IPS DF 19.7 (cell line): ENCODE measurements at regions not wholly inside any gene's neighbourhood (a gene's known extent, or its start where the extent isn't known, plus 50 kb on each side); places are given as distances from the start of the nearest gene placed in this dataset.

ENCODE experiments used
- DNase-seq: peaks from one replicate; pipeline ENCODE4 v3.0.0-alpha.2; 2013; ENCODE audit warnings: low read depth, low spot score

DNA sequence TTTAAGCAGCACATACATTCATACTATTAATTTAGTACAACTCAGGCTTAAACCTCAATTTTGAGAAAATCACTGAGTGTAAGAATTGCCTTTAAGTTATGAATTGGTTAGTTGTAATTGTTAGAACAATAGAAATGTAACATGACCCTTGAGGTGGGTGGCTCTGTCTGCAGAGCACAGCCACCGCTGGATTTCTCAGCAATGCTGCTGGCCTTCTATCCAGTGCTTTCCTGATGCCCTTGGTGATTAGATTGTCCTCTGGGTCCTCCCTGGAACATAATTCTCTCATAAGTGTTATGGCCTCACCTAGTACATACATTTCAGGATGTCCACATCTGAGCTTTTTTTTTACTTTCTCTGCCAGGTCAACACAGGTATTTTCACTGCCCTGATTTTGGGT lies 213.2 kb downstream of the SLC7A11 start:
- no peak for DNase-seq

DNA sequence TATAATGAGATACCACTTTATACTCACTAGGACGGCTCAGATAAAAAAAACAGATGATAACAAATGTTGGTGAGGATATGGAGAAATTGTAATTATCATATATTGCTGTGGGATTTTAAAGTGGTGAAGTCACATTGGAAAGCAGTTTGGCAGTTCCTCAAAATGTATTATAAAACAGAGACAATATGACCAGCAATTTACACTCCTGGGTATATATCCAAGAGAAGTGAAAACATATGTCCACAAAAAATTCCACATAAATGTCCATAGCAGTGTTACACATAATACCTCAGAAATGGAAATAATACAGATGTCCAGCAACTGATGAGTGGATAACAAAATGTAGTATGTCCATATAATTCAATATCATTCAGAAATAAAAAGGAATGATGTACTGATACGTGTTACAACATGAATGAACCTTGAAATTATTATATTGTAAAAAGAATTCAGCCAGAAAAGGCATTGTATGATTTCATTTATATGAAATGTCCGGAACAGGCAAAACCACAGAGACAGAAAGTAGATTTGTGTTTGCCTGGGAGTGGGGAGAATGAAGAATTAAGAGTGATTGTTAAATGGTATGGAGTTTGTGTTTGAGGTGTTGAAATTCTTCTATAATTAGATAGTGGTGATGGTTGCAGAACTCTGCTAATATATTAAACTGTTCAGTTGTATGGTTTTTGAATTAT lies 220.9 kb downstream of the SLC7A11 start:
- no peak for DNase-seq

DNA sequence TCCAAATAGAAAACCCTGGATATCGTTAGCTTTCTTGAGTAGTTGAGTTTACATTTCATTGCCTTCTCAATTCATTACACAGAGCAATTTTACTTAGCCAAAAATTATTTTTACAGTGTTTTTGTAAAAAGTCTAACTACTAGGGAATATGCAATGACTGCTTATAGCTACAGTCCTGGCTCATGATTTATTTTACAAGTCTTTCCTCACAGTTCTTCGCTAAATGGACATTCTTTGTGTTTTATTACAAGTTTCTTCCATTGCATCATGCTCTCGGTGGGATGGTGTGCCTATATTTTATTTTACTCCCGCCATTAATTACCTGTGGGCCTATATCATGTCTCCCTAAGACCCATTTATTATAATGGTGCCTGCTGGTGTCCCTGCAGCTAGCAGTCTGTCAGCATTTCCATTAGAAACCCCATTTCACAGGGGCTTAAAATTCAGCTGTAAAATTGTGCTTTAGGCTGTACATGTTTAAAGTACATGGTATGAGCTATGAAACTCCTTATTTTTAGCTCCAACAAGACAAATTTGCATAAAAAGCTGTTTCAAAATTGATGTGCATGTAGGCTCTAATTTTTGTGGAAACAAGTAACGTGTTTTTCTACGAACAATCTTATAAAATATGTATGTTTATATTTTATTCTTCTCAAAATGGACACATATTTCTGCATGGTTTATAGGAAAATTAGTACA lies 227.4 kb downstream of the SLC7A11 start:
- DNase-seq = no peak

DNA sequence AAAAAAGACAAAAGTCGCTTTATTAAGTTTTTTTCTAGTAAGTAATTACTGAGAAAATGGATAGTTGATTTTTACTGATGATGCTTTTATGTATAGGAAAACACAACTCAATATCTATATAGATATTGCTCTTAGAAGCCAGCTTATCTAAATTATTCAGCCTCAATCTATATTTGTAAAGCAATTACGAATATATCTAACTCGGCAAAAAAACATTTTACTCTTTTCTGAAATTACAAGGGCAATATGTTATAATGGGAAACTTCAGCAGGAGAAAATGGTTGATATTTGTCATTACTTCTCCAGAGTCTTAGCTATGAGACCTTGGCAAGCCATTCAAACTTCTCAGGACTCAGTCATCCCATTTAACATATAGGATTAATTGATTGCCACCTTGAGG lies 228.5 kb downstream of the SLC7A11 start:
- no peak for DNase-seq

DNA sequence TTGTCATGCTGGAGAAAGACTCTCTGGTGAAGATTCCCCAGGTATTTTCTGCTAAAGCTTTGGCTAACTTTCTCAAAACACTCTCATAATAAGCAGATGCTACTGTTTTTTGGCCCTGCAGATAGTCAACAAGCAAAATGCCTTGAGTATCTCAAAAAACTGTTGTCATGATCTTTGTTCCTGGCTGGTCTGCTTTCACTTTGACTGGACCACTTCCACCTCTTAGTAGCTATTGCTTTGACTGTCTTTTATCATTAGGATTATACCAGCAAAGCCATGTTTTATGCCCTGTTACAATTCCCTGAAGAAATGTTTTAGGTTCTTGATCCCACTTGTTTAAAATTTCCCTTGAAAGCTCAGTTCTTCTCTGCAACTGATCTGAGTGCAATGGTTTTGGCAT lies 231.5 kb downstream of the SLC7A11 start:
- no peak for DNase-seq

DNA sequence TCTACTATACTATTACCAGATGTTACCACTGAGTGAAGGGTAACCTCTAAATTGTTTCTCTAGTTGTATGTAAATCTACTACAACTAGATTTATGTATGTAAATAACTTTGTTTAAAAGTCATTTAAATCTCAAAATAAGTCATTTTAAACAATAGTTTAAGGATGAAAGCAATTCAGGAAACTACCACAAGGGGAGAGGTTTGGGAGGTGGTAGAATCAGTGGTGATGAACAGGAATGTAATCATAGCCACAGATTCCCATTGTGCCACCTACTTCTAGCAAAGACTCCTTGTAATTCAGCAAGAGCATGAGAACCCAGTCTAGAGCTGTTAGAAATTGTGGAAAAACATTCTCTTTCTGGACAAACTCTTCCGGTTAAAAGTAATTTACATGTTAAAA lies 234.6 kb downstream of the SLC7A11 start:
- no peak for DNase-seq

DNA sequence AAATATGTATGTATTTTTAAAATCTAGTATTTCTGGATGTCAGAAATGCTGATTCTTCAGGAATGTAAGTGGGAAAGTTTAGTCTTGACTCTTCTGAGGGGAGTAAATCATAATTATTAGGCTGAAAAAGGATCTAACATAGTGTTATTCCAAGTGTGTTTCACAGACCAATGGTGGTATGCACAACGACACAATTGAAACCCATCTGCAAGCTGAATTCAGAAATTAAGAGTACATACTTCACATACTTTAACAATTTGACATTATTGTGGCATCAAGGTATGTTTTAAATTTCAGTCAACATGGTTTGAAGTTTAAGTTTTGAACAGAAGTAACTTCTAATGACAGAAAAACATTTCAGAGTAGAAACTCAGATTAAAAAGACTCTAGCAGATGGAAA lies 236.7 kb downstream of the SLC7A11 start:
- DNase-seq = no peak

DNA sequence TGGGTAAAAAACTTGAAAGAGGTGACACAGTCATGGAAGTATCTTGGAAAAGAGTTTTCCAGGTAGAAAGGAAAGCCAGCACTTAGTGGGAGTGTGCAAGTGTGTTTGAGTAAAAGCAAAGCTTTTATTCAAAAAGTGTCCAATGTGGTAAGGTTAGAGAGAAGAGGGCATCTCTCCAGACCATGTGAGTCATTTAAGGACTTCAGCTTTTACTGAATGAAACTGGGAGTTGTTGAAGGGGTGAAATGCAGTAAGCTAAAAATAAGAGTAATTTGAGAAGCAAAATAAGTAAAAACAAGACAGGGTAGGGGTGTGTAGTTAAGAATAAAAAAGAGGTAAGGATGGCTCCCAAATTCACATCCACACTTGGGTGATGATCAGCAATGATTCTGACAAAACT lies 238.9 kb downstream of the SLC7A11 start:
- DNase-seq = no peak

DNA sequence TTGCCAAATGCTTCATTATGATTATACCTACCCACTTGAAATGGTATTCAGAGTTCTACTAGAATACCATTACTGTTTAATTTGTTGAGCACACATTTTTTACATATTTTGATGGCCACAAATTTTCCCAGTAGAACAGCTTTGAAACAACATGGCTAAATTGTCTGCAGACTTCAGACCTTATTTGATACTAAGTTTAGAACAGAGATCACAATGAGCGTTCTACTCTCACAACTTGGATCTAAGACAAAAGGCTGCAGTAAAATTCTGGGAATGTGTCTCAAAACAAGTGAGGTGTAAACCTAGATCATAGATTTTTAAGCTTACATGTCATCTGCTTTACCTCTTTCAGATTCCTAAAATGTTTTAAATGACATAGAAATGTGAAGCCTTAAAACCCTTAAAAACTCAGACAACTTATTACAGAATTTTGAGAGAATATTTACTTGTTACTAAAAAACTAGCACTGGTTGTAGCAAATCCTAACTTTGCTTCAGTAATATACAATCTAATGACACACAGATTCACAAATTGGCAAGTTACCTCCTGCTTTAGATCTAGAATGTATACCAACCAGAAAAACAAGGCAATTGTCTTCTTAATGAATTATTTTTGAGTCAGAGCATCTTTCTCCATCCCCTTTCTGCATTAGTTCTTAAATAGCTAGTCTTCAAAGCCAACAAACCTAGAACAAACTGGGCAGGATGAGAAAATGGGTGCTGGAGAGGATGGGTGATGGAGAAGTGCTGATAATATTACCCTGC lies 243.3 kb downstream of the SLC7A11 start:
- DNase-seq = no peak

DNA sequence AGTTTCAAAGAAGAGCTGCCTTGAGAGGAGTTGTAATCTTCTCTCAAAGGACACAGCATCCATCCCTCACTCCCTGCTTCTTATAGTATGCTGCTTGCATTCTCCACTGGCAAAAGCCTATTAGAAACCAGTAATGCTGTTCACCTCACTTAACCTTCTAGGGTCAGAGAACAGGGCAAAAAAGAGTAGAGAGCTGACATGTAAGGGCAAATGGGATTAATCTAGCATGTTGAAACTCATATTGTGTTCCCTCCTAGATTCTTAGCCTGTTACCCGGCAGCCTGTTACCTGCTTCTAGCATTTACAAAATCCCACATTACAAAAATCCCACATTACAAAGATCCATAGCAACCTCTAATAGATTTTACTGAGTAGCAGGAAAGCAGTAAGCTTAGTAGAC lies 244.7 kb downstream of the SLC7A11 start:
- no peak for DNase-seq

DNA sequence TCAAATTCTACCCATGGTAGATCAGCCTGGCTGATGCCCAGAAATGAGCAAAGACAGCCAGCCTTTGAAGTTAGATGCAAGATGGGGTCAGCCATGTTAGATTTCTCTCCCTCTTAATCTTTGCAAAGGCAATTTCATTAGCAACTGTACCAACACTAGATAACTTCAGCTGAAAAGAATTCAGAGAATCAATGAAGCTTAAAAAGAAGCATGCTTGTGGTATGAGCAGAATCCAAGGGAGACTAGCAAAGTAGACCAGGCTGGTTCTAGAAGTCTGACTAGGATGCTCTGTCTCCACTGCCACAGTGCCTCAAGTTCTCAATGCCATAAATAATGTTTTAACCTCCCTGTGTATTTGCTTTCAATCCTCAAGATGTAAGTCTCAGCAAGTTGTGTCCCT lies 247.3 kb downstream of the SLC7A11 start:
- no peak for DNase-seq

DNA sequence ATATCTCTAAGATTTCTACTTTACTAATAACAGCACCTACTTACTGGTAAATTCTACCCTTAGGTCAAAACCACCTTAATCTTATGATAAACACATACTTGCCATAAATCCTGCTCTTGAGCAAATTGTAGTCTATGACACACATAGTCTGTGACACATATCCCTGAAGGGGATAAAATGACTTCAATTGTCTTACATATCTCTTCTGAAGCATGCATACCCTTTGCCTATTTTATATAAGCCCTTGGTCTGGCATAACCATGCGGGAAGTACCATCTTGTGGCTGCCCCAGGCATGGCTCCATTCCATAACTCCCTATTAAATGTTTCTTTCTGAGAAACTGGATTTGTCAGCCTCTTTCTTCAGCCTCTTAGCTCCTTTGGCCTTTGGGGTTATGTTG lies 248.9 kb downstream of the SLC7A11 start:
- DNase-seq = no peak

DNA sequence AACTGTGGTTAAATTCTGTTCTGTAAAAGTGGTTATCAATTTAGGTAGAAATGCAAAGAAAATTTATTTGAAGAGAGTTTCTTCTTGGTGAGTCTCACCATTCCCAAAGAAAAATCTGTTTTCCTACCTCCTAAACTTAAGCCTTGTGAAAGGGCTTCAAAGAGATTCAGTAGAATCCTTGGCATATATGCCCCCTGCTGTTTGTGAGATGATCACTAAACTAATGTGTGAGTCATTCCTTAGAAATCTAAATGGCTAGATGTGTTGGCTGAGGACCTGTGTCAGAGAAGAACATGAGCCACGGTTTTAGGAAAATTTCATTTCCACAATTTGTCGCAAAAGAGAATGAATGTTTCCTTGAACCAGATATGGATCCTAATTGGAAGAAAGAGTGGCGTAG lies 260.9 kb downstream of the SLC7A11 start:
- no peak for DNase-seq

DNA sequence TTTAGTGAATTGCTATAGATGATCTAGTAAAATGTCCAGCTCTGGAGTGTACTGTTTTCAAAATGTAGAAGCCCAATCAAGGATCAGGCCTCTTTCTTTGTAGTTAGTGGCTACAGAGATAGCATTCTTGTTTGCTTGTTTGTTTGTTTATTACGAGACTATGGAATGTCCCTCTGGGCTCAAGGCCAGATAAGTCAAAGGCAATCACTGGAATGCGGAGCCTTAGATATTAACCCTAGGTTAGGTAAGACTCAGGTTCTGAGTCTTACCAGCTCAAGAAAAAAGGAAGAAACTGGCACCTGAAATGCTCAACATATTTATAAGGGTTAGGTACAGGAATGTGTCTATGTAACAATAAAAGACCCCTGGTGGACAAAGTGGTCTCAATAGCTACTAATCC lies 261.5 kb downstream of the SLC7A11 start:
- no peak for DNase-seq

DNA sequence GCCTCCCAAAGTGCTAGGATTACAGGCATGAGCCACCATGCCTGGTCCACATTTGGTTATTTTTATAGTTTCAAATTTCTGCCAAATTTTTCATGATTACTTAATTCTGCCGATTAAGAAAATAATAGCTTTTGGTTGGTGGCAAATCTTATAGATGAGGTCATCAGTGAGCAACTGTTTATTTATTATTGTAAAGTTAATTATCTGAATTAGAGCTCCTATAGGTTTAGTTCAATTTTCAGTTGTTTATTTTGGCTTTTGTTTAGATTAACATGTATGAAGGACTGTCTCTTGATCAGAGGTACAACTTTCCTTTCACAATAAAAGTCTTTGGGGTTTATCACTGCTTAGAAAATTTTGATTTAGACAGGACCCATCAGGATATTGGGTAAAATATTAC lies 262.2 kb downstream of the SLC7A11 start:
- no peak for DNase-seq

DNA sequence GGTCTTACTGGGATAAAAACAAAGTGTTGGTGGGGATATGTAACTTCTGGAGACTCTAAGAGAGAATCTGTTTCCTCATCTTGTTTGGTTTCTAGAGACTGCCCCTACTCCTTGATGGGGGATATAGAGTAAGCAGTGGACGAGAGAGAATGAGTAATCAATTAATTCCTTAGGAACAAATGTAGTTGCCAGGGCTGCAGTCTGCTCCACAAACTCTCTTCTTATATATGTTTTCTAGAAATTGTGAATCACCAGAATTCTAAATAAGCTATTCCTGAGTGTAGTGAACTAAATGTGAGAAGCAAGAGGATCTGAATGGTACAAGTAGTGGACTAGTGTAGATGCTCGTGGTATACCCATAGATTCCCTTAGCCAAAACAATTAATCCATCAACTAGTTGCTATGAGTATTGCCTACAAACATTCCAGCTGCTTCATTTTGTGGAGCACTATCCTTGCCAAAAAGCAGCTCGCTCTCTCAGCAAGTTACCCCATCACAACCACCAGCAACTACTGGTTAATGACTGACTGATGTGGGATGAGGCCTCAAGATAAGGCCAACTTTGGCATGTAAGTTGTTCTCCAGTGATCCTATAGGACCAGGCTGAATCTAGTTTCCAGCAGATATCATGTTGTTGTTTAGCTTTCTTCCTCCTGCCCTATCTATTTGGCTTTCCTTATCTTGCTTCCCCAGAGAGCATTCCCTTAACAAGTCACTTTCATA lies 273.0 kb downstream of the SLC7A11 start:
- no peak for DNase-seq

DNA sequence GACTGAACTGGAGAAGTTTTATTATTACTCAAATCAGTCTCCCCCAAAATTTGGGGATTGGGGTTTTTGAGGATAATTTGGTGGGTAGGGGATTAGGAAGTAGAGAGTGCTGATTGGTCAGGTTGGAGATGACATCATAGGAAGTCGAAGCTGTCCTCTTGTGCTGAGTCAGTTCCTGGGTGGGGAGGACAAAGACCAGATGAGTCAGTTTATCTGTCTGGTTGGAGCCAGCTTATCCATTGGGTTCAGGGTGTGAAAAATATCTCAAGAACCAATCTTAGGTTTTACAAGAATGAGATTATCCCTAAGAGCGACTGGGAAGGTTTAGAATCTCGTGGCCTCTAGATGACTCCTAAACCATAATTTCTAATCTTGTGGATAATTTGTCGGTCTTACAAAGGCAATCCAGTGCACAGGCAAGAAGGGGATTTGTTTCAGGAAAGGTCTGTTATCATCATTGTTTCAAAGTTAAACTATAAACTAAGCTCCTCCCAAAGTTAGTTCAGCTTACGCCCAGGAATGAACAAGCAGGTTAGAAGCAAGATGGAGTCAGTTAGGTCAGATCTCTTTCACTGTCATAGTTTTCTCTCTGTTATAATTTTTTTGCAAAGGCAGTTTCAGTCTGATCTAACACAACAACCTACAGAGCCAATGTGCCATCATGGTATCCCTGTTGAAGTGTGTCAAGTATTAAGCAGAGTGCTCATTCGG lies 274.5 kb downstream of the SLC7A11 start:
- DNase-seq = no peak

DNA sequence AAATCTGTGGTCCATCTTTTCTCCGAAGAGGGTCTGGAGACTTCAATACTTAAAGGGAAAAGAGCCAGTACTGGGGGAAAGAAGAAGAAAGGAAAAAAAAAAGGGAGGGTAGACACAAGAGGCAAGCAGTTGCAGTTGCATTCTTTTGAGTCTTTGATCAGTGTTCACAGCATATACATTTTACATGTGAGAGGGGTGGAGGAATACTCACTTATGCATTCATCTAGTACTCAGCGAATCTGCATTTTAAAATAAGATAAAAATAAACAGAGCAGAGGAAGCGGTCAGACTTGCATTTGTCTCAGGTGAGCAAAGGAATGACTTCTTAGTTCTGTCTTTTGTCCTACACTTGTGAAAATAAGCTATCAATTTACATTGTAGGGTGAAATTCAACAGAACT lies 275.6 kb downstream of the SLC7A11 start:
- no peak for DNase-seq

DNA sequence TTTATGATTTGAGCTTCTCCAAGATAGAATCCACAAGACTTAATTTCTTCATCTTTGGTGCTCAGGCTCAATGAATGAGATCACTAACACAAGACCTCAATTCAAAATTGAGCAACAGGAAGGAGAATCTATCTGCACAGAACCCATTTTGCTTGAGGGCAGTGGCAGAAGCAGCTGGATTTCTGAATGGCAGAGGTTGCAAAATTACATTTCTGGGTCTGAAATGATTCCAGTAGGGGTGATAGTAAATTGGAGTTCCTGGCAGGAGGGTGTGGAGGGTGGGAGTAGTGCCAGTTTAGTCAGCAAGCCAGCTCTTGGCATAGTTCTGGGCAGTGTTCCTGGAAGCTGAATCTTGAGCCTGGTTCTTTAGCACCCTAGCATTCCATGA lies 281.1 kb downstream of the SLC7A11 start:
- no peak for DNase-seq

DNA sequence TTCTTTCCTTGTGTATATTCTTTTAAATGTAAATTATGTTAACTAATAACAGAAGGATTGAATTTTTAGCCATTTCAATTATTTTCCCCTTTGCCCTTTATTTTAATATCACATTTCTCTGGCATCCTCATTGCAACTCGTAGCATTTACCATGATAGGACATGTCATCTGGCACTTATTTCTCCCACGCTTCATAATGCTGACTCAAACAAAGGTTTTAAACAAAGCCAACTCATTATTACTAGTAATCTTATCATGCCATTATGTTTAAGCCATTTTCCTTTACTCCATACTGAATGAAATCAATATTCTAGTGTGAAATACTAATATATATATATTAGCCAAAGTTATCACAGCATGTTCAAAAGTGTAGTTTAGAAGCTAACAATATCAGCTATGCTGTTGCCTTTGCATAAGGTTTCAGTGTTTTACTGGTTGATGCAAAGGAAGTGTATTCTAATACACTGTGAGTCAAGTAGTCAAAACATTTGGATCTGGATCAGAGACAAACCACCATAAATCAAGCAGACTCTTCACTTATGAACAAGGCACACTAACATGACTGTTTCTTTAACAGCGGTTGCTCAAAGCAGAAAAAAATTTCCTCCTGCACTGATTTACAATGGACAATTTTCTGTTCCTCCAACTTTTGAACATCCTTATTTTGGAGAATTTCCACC lies 281.6 kb downstream of the SLC7A11 start:
- no peak for DNase-seq

DNA sequence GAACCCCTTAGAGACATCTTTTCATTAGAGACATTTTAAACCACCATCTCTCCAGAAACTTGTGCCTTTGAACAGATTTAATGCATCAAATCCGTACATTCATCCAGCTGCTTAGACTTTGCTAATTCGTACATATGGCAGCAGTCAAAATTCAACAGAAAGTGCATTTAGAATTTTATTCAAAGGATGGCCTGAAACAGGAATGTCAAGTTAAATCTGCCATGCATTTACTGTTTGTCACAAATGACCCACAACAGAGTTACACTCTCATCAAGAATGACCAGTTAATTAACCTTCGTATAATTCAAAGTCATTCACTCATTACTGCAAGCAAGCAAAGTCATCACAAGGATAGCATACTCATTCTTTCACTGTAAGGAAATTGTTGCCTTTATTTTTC lies 284.3 kb downstream of the SLC7A11 start:
- no peak for DNase-seq
